Activated CD8-positive, alpha-beta memory T cell treated with anti-CD3 and anti-CD28 coated beads, Interleukin-2, amount 50 U/mL, for 4 hours (primary cell): ENCODE measurements at regions not wholly inside any gene's neighbourhood (a gene's known extent, or its start where the extent isn't known, plus 50 kb on each side); places are given as distances from the start of the nearest gene placed in this dataset.
"Not testable (repeated sequence)": the region's sequence is repeated elsewhere in the genome, so short reads cannot be mapped to it uniquely, and the experiment has no call there.

Source experiments
- DNase-seq: peaks from one replicate; pipeline ENCODE4 v3.0.0-alpha.2; 2020

- no peak for DNase-seq
Observed at GRCh38 chrX:98068024-98068580, 1184.4 kb downstream of the RPA4 start.

- DNase-seq = no peak
Observed at GRCh38 chrX:98071331-98071730, 1187.6 kb downstream of the RPA4 start.

- no peak for DNase-seq
Observed at GRCh38 chrX:98077440-98077839, 1193.7 kb downstream of the RPA4 start.

DNA sequence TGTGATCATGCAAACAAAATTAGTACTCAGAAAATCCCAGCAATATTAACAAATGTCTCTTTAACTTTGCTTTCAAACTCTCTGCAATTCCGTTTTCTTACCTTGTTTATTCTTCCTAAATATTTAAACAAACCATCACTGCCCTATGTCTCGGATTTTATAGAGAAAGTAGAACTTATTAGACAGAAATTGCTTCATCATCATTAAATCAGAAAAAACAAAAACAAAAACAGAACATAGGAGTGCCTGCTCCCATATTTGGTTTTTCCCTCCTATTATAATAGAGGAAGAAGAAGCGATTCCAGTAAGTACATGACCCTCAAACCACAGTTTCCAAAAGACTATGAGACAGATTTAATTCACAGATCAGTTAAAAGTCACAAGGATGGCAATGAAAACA is 1228.0 kb downstream of the RPA4 start:
- no peak for DNase-seq

- DNase-seq = no peak
Observed at GRCh38 chrX:98114021-98114420, 1230.3 kb downstream of the RPA4 start.

DNA sequence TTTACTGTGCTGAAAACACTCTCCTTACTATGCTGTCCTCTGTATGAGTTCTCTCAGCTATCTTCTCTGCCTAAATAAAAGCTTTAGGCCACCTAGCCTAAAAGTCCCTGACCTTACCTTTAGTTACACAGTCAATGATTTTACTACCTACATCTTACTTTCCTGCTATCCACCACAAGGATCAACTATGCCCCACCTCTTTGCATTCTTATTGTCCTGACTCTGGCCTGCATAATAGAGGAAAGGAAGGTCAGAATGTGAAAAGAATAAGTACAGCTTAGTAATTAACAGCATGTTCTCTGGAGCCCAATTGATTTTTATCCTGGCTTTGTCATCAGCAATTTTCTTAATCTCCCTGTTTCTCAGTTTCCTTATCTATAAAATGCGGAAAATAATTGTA is 1257.8 kb downstream of the RPA4 start:
- no peak for DNase-seq

GRCh38 chrX:98191003-98191402 is 1307.3 kb downstream of the RPA4 start:
- no peak for DNase-seq

DNA sequence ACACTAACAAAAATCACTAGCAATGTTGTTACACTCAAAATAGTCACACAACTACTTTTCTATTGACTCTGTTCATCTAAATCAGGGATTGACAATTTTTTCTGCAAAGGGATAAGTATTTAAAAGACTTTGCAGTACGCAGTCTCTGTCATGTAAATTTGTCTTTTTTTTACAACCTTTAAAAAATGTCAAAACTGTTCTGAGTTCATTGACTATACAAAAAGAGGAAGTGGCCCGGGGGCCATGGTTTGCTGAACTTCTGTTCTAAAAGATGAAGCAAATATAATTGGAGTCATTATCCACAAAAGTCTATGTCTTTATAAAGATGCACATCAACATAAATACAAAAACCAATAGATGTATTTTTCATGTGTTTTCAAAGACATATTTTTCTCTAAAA is 1310.3 kb downstream of the RPA4 start:
- DNase-seq = no peak

GRCh38 chrX:98203800-98204199 is 1320.1 kb downstream of the RPA4 start:
- no peak for DNase-seq

- DNase-seq = no peak
Observed at GRCh38 chrX:98207947-98208346, 1324.2 kb downstream of the RPA4 start.

DNA sequence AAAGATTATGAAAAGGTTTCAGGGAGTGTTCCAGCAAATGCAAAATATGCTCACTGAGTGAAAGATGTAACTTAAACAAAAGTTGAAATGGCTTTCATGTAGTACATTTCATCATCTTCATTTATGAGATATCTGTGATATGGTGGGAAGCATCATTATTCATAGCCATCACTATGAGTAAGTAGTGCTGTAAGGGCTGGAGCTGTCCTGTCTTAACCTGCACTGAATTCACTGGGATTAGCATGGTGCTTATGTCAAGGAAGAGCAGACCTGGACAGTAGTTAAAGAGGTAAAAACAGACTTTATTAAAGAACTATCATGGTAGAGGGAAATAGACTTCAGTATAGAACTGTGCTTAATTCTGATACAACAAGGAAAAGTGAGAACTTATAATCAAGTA is 1347.3 kb downstream of the RPA4 start:
- DNase-seq = no peak

- not testable (repeated sequence) for DNase-seq
Observed at GRCh38 chrX:98240061-98240460, 1356.4 kb downstream of the RPA4 start.

- no peak for DNase-seq
Observed at GRCh38 chrX:98263135-98263534, 1379.4 kb downstream of the RPA4 start.

GRCh38 chrX:98289726-98290125 is 1406.0 kb downstream of the RPA4 start:
- no peak for DNase-seq

DNA sequence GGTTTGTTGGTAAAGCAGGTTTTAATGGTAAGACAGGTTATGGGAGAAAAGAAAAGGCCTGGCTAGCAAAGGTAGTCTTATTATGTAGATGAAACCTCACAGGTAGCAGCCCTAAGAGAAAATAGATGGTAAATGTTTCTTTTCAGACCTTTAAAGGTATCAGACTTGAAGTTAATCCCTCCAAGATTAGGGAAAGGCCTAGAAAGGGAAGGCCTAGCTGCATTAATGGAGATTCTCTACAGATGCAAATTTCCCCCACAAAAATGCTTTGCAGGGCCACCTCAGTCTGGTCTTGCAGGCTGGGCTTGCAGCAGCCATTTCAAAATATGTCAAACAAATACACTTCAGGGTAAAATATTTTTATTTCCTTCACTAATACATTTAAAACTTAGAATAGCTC is 1410.6 kb downstream of the RPA4 start:
- no peak for DNase-seq

- DNase-seq = no peak
Observed at GRCh38 chrX:98296129-98296528, 1412.4 kb downstream of the RPA4 start.

DNA sequence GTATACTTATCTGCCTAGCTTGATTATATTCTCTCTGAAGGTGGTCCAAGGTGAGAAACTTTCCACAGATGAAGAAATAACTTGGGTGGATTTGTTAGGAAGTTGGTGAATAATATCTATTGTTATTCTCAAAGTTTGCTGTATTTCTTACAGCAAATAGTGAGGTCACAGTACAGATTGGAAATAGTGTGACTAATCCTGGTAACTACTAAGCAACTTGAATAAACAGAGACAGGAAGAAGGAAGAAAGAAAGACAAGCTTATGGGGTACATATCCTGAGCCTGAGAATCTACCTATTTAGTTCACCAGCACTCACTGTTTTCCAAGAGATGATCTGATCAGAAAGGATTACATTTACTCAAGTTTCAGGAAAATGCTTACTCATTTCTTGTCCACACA is 1416.1 kb downstream of the RPA4 start:
- DNase-seq = no peak

DNA sequence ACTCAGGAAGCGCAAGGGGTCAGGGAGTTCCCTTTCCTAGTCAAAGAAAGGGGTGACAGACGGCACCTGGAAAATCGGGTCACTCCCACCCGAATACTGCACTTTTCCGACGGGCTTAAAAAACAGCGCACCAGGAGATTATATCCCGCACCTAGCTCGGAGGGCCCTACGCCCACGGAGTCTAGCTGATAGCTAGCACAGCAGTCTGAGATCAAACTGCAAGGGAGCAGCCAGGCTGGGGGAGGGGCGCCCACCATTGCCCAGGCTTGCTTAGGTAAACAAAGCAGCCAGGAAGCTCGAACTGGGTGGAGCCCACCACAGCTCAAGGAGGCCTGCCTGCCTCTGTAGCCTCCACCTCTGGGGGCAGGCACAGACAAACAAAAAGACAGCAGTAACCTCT is 1416.8 kb downstream of the RPA4 start:
- DNase-seq = not testable (repeated sequence)

- DNase-seq = no peak
Observed at GRCh38 chrX:98331407-98331806, 1447.7 kb downstream of the RPA4 start.

GRCh38 chrX:98338544-98338943 is 1454.8 kb downstream of the RPA4 start:
- DNase-seq = no peak

GRCh38 chrX:98350940-98351339 is 1467.2 kb downstream of the RPA4 start:
- DNase-seq = no peak

GRCh38 chrX:98357146-98357545 is 1473.4 kb downstream of the RPA4 start:
- no peak for DNase-seq

GRCh38 chrX:98362630-98363029 is 1478.9 kb downstream of the RPA4 start:
- DNase-seq = no peak

- DNase-seq = no peak
Observed at GRCh38 chrX:98371994-98372393, 1488.3 kb downstream of the RPA4 start.

GRCh38 chrX:98379134-98379533 is 1495.4 kb downstream of the RPA4 start:
- DNase-seq = no peak

DNA sequence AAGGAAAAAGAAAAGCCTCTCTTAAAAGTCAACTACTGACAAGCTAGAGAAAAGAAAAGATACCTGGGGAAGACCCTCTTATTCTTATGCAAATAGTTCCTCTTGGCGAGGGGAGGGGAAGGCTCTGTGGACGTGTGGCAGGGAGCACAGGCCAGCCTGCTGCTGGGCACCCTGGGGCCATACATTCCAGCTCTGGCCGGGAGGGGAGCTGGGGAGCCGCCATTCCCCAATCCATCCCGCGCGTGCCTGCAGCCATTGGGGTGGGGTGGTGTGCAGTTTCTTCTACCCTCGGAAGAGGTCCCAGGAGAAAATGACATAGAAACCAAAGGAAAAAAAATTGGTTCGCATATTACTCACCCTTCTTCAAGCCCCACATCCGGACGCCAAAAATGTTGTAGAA is 1496.4 kb downstream of the RPA4 start:
- DNase-seq = no peak
